NCI-H128 (cell line): ENCODE measurements at regions not wholly inside any gene's neighbourhood (a gene's known extent, or its start where the extent isn't known, plus 50 kb on each side); places are given as distances from the start of the nearest gene placed in this dataset.
A peak's percentile ranks its signal among the peaks of the same experiment; 100 is the strongest.

Source experiments
- DNase-seq: peaks from one replicate; lab custom pipeline; 2025; ENCODE audit not compliant: unreplicated experiment; lab: John Stamatoyannopoulos, UW

DNA sequence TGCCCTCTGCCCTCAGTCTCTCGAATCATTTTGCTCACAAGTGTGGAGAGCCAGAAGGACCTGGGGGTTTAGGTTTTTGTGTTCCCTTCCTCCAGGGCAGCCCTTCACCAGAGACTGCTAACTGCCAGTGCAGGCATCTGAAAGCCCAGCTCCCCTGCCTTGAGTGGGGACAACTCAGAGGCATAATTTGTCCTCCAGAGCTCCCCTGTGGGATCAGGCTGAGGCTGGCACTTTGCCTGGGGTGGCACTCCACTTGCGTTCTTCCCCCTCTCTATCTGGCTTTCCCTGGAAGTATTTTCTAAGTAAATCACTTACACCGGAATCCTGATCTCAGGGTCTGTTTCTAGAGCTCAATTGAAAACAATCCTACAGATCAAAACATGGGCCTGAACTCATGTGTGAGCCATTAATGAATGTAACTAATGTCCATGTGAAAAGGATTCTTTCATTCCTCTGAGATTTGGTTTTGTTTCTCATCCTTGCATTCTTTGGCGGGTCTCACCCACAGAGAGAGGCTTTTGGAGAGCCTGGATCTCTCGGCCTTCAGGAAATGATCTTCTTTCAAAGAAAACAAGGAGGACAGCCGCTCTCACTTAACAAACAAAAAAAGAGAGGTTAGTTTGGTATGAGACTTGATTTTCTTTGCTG, 125.7 kb upstream of the RIPOR2 start:
- no peak for DNase-seq

DNA sequence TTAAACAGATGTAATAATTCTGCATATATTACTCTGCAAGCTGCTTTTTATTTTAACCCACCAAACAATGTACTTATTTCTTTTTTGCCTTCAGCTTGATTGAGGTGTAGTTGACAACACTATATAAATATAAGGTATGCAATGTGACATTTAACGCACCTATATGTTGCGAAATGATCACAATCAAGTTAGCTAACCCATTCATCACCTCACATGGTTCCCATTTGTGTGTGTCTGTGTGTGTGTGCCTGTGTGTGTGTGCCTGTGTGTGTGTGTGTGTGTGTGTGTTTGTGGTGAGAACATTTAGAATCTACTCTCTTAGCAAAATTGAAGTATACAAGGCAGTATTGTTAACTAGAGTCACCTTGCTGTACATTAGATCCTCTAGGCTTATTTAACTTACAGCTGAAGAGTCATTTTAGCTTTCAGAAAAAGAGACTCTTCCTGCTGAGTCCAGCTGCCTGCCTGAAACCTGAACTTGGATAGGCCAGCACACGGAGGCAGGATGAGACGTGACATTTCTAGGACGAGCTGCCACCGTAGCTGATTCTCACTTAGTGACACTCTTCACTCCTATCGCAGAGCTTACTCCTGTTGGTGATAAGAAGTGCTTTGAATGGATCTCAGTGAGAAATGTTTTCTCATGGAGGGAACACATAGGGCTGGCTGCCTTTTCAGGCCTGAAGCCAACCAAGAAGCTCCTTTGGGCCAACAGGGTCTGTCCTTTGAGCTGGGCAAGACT, 126.5 kb upstream of the RIPOR2 start:
- no peak for DNase-seq

DNA sequence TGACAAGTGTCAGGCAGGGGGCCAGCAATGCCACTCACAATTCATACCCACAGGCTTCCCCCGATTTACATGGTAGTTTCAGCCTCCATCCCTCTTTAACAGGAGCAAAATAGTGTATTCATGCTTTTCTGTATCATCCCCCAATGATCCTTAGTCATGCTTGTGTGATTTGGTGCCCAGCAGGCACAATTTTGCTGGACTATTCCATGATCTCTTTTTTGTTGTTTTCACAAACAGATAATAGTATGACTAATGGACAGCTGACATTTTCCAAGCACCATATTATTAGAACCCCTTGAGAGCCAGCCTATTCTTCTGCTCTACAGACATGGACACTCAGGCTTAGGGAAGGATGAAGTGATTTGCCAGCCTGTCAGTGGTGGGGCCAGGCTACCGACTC, 128.2 kb upstream of the RIPOR2 start:
- DNase-seq = no peak

DNA sequence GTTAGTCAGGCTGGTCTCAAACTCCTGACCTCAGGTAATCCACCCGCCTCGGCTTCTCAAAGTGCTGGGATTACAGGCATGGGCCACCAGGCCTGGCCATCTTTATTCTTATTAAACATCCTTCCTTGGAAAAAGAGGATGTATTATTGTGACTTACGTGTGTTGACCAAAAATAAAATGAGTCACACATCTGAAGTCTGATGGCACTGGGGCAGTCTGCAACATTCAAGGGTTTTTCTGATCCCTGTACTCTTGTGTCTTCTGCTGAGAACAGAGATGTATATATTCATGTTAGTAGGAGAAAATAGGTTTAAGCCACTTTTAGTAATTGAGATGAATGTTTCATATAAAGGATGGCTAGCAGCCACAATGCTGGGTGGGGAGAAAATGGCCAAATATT, 129.9 kb upstream of the RIPOR2 start:
- no peak for DNase-seq

DNA sequence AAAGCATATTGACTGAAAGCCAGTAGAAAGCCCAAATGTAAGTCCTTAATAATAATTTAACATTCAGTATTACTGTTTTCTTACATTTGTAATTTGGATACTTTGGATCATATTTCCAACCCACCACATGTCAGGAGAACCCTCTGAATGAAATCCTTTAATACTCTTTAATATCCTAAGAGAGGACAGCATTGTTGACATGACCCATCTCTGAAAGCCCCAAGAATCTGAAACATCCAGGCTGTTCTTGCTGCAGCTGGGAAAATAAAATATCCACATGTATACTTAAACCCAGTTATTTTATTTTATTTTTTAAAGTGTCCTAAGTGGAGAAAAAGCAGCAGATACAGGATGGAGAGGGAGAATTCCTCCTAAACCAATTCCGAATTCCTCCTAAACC, 130.8 kb upstream of the RIPOR2 start:
- DNase-seq = no peak

DNA sequence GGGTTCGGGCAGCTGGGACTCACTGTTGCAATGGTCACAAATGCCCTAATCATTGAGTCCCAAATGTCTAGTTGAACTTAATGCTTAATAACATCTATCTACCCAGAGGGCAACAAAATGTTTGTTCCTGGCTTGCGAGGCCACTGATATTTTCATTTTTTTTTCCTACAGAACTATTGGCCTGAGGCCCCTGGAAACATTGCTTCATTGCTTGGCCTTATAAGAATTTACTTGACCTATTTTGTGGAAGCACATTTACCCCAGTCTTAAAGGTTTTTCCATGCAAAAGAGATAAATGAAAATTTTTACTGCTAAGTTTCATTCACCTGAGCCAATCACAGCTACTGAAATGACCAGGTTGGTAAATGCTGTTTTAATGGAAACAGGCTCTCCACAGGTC, 133.1 kb upstream of the RIPOR2 start:
- no peak for DNase-seq

DNA sequence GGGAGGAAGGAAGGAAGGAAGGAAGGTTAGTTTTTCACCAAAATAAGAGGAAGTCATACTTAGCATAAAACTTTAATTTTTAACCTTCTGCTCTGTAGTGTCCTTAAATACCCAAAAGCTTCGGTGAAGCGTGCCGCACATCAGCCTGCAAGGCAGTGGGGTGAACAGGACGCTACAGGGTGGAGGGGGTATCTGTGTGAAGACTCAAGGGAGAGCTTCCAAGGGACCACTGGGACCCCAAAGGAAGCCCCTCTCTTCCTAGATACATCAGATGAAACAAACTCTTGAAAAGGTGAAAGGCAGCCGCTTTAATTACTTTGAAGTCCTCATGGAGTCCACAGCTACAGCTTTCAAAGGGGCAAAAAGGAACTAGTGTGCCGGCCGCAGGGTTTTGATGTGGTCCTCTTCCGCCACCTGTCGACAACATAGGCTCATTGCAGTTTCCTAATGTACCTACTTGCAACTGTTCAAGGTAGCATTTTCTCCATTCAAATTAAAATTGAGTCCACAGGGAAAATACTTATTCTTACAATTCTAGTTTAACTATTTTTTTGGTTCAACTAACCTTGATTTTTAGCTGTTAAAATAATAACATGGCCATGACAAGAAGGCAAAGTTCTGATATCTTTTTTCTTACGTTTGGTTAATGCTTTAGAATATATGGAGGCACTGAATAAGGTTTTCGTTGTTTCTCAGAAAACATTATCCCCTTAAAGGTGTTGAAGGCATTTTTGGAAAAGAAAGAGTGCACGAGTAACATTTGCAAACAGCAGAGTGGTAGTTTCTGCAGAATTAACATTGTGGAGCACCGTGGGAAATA, 135.0 kb upstream of the RIPOR2 start:
- DNase-seq = peak; percentile 70

DNA sequence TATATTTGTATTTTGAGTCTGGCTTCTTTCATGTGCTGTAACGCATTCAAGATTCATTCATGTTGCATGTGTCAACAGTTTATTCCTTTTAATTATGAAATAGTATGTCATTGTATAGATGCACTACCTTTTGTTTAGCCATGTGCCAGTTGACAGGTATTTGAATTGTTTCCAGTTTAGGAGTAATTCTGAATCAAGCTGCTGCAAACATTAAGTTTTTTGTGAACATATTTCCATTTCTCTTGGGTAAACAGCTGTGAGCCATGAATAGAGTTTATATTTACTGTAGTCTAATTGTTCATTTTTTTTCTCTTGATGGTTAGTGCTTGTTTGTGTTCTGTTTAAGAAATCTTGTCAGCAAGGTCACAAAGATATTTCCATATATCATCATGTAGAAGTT, 142.4 kb upstream of the RIPOR2 start:
- no peak for DNase-seq

DNA sequence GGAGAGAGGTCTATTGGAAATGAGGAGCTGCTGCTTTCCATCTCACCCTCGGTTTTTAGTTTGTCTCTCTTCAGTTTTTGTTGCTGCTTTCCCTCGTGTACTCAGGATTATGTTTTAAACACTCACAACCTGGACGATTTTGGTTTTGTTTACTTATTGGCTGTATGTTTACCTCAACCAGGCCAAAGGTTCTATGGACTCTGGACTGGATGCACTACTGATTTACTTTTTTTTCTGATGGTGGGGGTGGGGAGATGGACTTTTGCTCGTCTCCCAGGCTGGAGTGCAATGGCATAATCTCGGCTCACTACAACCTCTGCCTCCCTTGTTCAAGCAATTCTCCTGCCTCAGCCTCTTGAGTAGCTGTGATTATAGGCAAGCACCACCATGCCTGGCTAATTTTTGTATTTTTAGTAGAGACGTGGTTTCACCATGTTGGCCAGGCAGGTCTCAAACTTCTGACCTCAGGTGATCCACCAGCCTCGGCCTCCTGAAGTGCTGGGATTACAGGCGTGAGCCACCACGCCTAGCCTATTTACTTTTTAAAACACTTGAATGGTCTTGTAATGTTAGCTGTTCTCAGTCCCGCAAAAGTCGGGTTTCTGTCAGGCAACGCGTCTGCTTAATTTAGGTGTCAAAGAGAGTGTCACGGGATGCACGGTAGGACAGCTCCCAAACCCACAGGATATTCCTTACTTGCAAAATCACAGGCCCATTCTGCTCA, 148.2 kb upstream of the RIPOR2 start:
- no peak for DNase-seq

DNA sequence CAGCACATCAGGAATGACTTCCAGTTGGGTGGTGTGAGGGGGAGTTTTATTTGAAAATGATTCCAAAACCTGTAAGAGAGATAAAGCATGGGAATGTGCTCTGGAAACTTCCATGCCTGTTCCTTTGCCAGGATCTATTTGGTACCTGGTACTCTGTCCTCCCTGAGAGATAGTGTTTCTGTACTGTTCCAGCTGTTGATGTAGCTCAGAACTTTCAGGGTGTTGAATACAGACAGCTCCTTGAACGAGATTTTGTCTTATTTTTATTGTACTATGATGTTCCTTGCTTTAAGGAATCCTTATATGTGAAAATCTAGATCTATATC, 148.7 kb upstream of the RIPOR2 start:
- no peak for DNase-seq

DNA sequence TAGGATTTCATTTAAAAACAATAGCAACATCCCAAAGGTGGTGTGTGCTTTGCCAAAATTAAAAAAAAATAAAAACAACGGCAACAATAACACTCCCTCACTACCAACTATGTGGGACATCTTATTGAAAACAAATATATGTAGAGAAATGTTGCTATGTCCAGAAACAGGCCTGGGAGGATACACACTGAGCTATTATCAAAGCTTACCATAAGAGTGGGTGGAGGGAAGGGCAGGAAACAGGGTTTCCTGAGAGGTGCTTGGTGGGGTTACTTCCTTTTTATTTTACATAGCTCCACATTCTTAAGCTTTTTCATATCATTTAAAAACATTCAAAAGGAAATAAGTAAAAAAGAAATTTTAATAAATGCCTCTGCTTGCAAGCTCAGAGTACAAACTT, 150.0 kb upstream of the RIPOR2 start:
- DNase-seq = no peak

DNA sequence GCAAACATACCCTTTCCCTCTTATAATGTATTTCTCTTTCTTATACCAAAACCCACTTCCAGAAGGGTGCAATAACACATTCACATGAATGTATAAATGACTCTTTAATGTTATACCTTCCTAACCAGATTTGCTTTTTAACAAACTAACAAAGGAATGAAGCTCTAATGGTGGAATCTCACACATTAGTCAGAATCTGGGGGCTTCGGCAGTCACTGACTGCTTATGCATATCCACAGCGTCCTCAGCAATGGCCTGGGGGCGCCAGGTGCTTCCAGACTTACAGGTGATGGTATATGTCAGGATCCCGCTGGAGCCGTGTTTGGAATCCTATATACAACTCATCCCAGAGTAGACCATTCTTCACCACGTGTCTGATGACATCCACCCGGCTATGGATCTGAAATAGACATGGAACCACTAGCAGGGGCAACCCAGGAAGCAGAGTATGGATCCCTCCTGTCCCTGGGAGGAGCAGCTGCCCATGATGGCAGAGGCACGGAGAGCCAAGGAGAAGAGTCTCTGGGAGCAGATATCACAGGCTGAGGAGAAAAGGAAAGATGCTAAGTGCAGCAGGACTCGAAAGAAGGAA, 150.8 kb upstream of the RIPOR2 start:
- DNase-seq = no peak

DNA sequence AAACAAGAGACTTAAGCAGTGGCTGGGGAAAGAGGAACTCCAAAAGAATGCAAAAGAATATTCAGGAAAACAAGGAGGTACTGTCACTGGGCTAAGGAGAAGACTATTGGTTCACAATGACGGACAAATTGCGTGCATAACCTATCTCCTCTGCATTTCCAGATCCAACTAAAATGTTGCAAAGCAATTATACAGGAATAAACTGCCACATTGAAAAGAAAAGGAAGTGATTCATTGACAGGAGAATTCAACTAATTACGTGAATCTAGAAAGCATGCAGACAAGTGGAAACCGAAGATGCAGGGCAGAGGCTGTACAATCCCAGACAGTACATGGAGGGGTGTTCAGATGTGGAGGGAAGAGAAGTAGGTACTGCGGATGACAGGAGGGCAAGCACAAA, 152.8 kb upstream of the RIPOR2 start:
- DNase-seq = no peak

DNA sequence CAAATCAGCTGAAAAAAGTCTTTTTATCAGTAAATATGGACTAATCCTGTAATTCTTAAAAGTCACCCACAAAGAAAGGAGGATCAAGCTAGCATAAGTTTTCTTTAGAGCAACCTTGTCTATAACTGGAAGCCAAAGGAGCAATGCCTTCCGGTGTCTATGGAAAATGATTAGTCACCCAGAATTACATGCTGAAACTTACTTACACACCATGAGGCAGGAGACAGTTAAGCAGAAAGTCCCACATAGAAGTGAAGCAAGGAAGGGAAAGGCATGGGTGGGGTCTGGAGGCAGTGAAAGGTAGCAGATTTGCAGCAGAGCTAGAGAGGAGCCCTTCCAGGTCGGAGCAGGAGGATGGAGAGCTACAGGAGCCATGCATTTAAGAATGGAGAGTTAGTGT, 153.7 kb upstream of the RIPOR2 start:
- no peak for DNase-seq

DNA sequence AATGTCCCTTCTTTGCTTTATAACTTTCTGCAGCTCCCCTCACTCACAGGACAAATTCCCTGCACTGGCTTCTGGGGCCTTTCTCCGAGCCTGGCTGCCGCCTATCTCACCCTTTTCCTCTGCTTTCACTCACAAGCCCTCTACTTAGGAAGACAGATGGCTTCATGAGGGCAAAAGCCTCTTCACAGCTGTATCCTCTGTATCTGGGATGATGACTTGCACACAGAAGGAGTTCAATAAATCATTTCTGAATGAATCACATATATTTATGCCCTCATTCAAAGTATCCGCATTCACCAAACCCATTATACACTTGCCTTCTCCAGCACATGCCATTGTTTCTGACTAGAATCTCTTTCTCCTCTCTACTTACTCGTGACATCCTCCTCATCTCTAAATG, 159.0 kb upstream of the RIPOR2 start:
- DNase-seq = no peak

DNA sequence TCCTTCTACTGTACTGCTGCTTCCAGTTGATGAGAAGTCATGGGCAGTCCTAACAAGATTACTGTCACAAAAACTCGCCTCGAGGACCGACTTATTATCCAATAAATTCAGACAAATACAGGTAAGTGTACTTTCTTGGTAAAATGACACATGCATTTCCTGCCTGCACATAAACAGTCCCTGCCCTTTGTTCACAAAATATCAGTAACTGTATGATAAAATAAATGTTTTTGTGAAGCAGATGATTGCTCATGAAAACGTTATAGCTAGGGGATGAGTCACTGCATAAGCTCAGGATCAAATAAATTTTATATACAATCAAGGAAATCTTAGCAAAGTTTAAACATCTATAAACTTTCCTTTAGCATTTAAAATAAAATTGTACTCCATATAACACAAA, 164.5 kb upstream of the RIPOR2 start:
- no peak for DNase-seq

DNA sequence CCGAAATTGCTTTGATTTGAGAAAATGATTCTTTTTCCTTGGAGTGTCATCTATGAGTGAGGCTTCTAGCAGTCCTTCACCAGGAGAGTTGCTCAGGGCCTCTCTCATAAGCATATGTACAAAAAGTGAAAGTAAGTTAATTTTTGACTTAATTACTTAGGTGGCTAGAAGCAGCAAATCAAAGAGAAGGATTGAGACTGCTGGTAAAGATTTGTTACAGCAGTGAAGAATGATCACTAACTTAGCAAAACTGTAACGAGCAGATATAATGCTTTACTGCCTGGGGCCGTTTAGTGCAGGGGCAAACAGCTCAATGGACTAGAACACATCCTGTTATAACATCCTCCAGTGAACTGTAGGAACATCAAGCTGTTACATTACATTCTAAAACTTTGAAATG, 167.8 kb upstream of the RIPOR2 start:
- no peak for DNase-seq

DNA sequence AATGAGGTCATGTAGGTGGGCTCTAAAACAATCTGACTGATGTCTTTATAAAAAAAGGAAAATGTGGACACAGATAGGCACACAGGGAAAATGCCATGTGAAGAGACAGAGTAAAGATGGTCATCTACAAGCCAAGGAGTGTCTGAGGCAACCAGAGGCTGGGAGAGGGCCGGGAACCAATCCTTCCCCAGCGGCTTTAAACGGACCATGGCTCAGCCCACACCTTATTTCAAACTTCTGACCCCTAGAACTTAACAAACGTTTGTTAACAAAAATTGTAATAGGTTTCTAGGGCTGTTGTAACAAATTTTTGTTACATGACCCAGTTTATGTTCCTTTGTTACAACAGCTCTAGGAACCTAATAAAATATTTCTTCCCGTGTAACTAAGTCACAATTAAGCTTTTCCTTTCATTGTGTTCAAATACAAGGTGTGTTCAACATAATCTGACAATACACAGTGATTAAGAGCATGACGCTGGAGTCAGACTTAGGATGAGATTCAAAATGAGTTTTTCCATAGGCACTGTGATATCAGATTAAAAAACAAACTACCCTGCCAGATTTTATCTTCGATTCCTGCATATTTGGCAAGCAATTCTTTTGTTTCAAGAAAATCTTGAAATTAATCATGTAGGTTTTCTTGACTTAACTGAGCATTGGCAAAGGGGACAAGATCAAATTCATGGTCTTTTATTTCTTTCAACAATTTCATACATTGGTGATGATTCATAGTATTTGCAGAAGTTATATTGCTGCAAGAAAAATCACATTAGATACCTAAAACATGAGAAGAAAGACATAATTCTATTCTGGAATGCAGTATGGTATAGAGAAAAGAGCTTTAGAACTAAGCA, 169.5 kb upstream of the RIPOR2 start:
- DNase-seq = no peak

DNA sequence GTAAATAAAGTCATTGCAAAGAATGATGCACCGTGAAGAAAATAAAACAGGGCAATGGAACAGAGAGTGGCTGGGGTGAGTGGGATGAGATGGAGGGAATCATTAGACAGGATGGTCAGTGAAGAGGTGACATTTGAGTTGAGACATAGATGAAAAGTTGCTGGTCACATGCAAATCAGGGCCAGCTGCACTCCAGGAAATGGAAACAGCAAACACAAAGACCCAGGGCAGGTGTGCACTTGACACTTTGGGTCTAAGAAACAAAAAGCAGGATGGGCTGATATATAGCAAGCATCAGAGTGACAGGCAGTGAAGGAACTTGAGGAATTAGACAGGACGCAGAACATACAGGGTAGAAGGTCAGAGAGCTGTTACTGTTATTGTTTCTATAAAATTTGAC, 171.5 kb upstream of the RIPOR2 start:
- DNase-seq = no peak

DNA sequence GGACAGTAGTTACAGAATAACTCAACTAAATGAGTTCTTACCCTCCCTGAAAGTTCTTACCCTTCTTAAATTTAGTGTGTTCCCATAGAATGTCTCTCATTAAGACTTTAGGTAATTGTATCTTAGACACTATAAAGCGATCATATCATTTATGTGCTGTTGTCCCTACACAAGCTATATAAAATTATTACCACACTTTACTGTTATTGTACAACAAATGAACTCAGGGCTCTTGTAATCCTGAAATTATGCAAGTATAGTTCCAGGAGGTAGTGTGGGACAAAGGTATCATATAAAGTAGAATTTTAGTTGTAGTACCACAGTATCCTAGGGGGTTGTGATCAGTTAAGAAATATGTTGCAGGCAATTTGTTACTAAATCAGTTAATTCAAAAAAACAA, 167.4 kb upstream of the CARMIL1 start:
- no peak for DNase-seq
